Pons (tissue), 1 donor: ENCODE measurements at regions not wholly inside any gene's neighbourhood (a gene's known extent, or its start where the extent isn't known, plus 50 kb on each side); places are given as distances from the start of the nearest gene placed in this dataset.
"Not testable (repeated sequence)": the region's sequence is repeated elsewhere in the genome, so short reads cannot be mapped to it uniquely, and the experiment has no call there.

Experiments used
- DNase-seq: peaks from one replicate; pipeline ENCODE4 v3.0.0-alpha.2; 2016; ENCODE audit warnings: low spot score

- DNase-seq, result no peak
Measured at GRCh38 chr3:28140664-28141063, 100.8 kb upstream of the CMC1 start.

- DNase-seq, result no peak
Measured at GRCh38 chr3:28149960-28150359, 91.5 kb upstream of the CMC1 start.

GRCh38 chr3:28150465-28151206, 90.8 kb upstream of the CMC1 start:
- no peak for DNase-seq

- DNase-seq, result no peak
Measured at GRCh38 chr3:28151207-28151550, 90.2 kb upstream of the CMC1 start.

- peak; percentile 15 for DNase-seq
Measured at GRCh38 chr3:28151608-28152228, 89.7 kb upstream of the CMC1 start.

- no peak for DNase-seq
Measured at GRCh38 chr3:28155631-28156030, 85.8 kb upstream of the CMC1 start.

- not testable (repeated sequence) for DNase-seq
Measured at GRCh38 chr3:28156599-28156998, 84.8 kb upstream of the CMC1 start.

GRCh38 chr3:28171962-28172361, 69.5 kb upstream of the CMC1 start:
- DNase-seq, result no peak

GRCh38 chr3:28172748-28173147, 68.7 kb upstream of the CMC1 start:
- DNase-seq, result no peak

GRCh38 chr3:28173836-28174235, 67.6 kb upstream of the CMC1 start:
- no peak for DNase-seq

GRCh38 chr3:28186748-28187147, 54.7 kb upstream of the CMC1 start:
- DNase-seq, result no peak

GRCh38 chr3:28188686-28189085, 52.7 kb upstream of the CMC1 start:
- no peak for DNase-seq

- no peak for DNase-seq
Measured at GRCh38 chr3:28191363-28191762, 50.1 kb upstream of the CMC1 start.
